DOHH2 (cell line): ENCODE measurements at regions not wholly inside any gene's neighbourhood (a gene's known extent, or its start where the extent isn't known, plus 50 kb on each side); places are given as distances from the start of the nearest gene placed in this dataset.

Experiments used
- H3F3A ChIP-seq: fragments of 200-600 bp; sonication (generic), shearing (Covaris generic); 2 replicates; pipeline ENCODE4 v1.6.0; 2016; ENCODE audit warnings: antibody characterized with exemption, mild to moderate bottlenecking; ENCODE audit not compliant: control insufficient read depth, insufficient read depth
- H3K27ac ChIP-seq: fragments of 200-600 bp; sonication (generic); 2 replicates; pipeline ENCODE4 v1.5.1; 2014; ENCODE audit warnings: low read depth, mild to moderate bottlenecking, low read length, moderate library complexity
- H3K27me3 ChIP-seq: fragments of 200-600 bp; sonication (generic); 2 replicates; pipeline ENCODE4 v1.6.1; 2014; ENCODE audit warnings: mild to moderate bottlenecking, low read length, mixed read lengths; ENCODE audit not compliant: control insufficient read depth
- H3K36me3 ChIP-seq: fragments of 200-600 bp; sonication (generic); 2 replicates; pipeline ENCODE4 v1.6.1; 2014; ENCODE audit warnings: mild to moderate bottlenecking, low read length, moderate library complexity, mixed read lengths; ENCODE audit not compliant: control insufficient read depth
- H3K4me1 ChIP-seq: fragments of 200-600 bp; sonication (generic); 2 replicates; pipeline ENCODE4 v1.6.1; 2014; ENCODE audit warnings: mild to moderate bottlenecking, low read length, mixed read lengths; ENCODE audit not compliant: control insufficient read depth
- H3K4me2 ChIP-seq: fragments of 200-600 bp; sonication (generic); 2 replicates; pipeline ENCODE4 v1.6.0; 2014; ENCODE audit warnings: mild to moderate bottlenecking, low read length, moderate library complexity
- H3K4me3 ChIP-seq: fragments of 200-600 bp; sonication (generic); 2 replicates; pipeline ENCODE4 v1.5.1; 2014; ENCODE audit warnings: mild to moderate bottlenecking, low read length, mixed read lengths
- H3K79me2 ChIP-seq: fragments of 200-600 bp; sonication (generic); 2 replicates; pipeline ENCODE4 v1.6.1; 2014; ENCODE audit warnings: mild to moderate bottlenecking, low read length, mixed read lengths; ENCODE audit not compliant: control insufficient read depth
- H3K9me2 ChIP-seq: fragments of 200-600 bp; sonication (generic); replicated peaks from 2 replicates; pipeline ENCODE4 v1.6.1; 2014; ENCODE audit warnings: mild to moderate bottlenecking, low read length, mixed read lengths; ENCODE audit not compliant: control insufficient read depth
- H3K9me3 ChIP-seq: fragments of 200-600 bp; sonication (generic); 2 replicates; pipeline ENCODE4 v1.6.1; 2014; ENCODE audit warnings: antibody characterized with exemption, low read length, mixed read lengths; ENCODE audit not compliant: control insufficient read depth, insufficient read depth
- H4K20me1 ChIP-seq: fragments of 200-600 bp; sonication (generic); 2 replicates; pipeline ENCODE4 v1.6.0; 2014; ENCODE audit warnings: low read depth, mild to moderate bottlenecking, antibody characterized with exemption, low read length, moderate library complexity; ENCODE audit not compliant: control insufficient read depth, insufficient read depth
- EZH2phosphoT487 ChIP-seq: fragments of 200-600 bp; sonication (generic); IDR thresholded peaks from 2 replicates; pipeline ENCODE4 v1.6.1; 2017; ENCODE audit warnings: borderline replicate concordance, mild to moderate bottlenecking, antibody characterized with exemption, low read length, moderate library complexity, mixed read lengths
- TF ChIP-seq, protein P1 (sequence below): fragments of 200-600 bp; sonication (generic); IDR thresholded peaks from one replicate; pipeline ENCODE4 v1.5.1; 2014; ENCODE audit warnings: antibody characterized with exemption, mild to moderate bottlenecking, low read depth, low read length; ENCODE audit not compliant: poor library complexity, severe bottlenecking

GRCh38 chr12:115072712-115073111 lies 388.7 kb upstream of the TBX3 start:
- Histone ChIP-seq H3K27ac (no peak overlapping the region), H3F3A (no peaks in the 10 kb centered on the region), H4K20me1 (no peaks in the 10 kb centered on the region), H3K9me3 (no peaks in the 10 kb centered on the region), H3K4me3 (no peak overlapping the region), H3K4me1 (no peaks in the 10 kb centered on the region), H3K36me3 (no peaks in the 10 kb centered on the region), H3K27me3 (no peaks in the 10 kb centered on the region), H3K9me2 (no peaks in the 10 kb centered on the region), H3K4me2 (no peak overlapping the region), H3K79me2 (no peaks in the 10 kb centered on the region)
- TF ChIP-seq, protein P1, sequence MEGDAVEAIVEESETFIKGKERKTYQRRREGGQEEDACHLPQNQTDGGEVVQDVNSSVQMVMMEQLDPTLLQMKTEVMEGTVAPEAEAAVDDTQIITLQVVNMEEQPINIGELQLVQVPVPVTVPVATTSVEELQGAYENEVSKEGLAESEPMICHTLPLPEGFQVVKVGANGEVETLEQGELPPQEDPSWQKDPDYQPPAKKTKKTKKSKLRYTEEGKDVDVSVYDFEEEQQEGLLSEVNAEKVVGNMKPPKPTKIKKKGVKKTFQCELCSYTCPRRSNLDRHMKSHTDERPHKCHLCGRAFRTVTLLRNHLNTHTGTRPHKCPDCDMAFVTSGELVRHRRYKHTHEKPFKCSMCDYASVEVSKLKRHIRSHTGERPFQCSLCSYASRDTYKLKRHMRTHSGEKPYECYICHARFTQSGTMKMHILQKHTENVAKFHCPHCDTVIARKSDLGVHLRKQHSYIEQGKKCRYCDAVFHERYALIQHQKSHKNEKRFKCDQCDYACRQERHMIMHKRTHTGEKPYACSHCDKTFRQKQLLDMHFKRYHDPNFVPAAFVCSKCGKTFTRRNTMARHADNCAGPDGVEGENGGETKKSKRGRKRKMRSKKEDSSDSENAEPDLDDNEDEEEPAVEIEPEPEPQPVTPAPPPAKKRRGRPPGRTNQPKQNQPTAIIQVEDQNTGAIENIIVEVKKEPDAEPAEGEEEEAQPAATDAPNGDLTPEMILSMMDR = no peak
- no peak for TF ChIP-seq EZH2phosphoT487

DNA sequence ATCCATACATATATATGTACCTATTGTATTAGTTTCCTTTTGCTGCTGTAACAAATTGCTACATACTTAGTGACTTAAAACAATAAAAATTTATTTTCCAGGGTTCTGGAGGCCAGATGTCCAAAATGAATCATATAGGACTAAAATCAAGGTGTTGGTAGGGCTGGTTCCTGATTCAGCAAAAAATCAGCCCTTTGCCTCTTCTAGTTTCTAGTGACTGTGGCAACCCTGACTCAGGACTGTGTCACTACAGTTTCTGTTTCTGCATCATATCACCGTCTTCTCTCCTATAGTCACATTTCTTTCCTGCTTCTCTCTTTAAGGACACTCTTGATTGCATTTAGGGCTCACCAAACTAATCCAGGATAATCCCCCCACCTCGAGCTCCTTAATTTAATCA lies 386.3 kb upstream of the TBX3 start:
- H3K4me2 ChIP-seq = no peak overlapping the region
- TF ChIP-seq, protein P1 = no peak
- no peak for TF ChIP-seq EZH2phosphoT487

GRCh38 chr12:115064296-115064695 lies 380.3 kb upstream of the TBX3 start:
- no peak overlapping the region for H3K4me2 ChIP-seq
- H3K9me2 ChIP-seq = no peaks in the 10 kb centered on the region
- TF ChIP-seq, protein P1 = no peak
- no peak for TF ChIP-seq EZH2phosphoT487
- no peak overlapping the region for H3K4me3 ChIP-seq
- no peaks in the 10 kb centered on the region for H3F3A ChIP-seq
- H3K27ac ChIP-seq = no peak overlapping the region
- H3K36me3 ChIP-seq = no peaks in the 10 kb centered on the region
- H3K27me3 ChIP-seq = no peaks in the 10 kb centered on the region
- no peaks in the 10 kb centered on the region for H3K4me1 ChIP-seq
- H3K79me2 ChIP-seq = no peaks in the 10 kb centered on the region
- no peaks in the 10 kb centered on the region for H4K20me1 ChIP-seq
- H3K9me3 ChIP-seq = no peaks in the 10 kb centered on the region

More for the DNA sequence above, 386.3 kb upstream of the TBX3 start:
- Histone ChIP-seq H3K4me1 (no peaks in the 10 kb centered on the region), H3K27ac (no peak overlapping the region), H3K9me2 (no peaks in the 10 kb centered on the region), H3K27me3 (no peaks in the 10 kb centered on the region), H3K36me3 (no peaks in the 10 kb centered on the region), H3K4me3 (no peak overlapping the region), H3K9me3 (no peaks in the 10 kb centered on the region), H3K79me2 (no peaks in the 10 kb centered on the region), H3F3A (no peaks in the 10 kb centered on the region), H4K20me1 (no peaks in the 10 kb centered on the region)

DNA sequence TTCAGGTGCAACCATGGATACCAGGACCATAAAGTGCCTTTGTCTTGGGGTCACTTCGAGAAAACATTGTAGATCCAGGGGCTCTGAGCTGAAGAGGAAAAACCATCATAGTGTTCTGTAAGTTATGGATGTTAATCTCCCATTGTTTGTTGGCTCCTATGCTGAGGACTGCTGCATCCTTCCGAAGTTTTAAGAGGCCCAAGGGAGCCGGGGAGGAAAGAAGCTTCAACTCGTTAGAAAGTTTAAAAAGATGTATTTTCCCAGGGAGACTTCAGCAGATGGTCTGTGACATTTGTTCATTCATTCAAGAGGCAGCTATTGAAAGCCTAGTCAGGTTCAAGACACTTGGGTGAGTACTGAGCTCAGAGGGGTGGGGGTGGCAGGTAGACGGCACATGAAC lies 378.8 kb upstream of the TBX3 start:
- Histone ChIP-seq H3F3A (no peaks in the 10 kb centered on the region), H3K27me3 (no peaks in the 10 kb centered on the region), H3K9me3 (no peaks in the 10 kb centered on the region), H3K4me1 (no peaks in the 10 kb centered on the region), H3K36me3 (no peaks in the 10 kb centered on the region), H3K79me2 (no peaks in the 10 kb centered on the region), H3K27ac (no peak overlapping the region), H3K9me2 (no peaks in the 10 kb centered on the region), H4K20me1 (no peaks in the 10 kb centered on the region), H3K4me2 (no peak overlapping the region), H3K4me3 (no peak overlapping the region)
- no peak for TF ChIP-seq EZH2phosphoT487
- TF ChIP-seq, protein P1 = no peak
